ENCODE measurements at regions not wholly inside any gene's neighbourhood (a gene's known extent, or its start where the extent isn't known, plus 50 kb on each side); places are given as distances from the start of the nearest gene placed in this dataset.

DNA sequence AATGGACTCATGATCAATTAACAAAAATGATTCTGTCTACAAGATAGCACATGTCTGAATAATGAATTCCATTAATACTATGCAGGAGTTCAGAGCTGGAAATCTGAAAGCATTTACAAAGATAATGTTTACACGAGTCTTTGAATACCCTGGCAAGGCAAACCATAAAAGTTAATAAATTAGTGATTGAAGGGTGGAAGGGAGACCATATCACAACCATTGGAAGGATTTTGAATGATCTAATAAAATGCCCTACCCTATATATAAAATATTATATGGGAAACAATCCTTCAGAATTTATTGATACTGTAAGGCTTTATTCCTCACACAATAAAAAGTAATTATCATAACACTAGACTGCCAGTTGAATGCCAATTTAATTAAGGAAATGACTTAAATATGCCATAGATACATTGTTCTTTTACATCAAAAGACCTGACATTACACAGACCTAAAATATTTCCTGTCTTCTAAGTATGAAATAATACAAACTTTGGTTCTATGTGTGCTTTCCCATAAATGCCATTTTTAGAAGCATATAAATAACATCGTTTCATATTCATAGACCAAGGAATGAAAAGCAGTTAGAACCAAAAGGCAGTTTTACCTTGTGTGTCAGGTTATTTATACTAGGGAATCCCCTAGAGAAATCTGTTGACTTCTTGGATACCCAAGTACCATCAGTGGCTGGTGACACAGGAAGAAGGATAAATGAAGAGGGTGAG is 249.2 kb upstream of the MARCKS start:
- TF ChIP-seq, protein P1, sequence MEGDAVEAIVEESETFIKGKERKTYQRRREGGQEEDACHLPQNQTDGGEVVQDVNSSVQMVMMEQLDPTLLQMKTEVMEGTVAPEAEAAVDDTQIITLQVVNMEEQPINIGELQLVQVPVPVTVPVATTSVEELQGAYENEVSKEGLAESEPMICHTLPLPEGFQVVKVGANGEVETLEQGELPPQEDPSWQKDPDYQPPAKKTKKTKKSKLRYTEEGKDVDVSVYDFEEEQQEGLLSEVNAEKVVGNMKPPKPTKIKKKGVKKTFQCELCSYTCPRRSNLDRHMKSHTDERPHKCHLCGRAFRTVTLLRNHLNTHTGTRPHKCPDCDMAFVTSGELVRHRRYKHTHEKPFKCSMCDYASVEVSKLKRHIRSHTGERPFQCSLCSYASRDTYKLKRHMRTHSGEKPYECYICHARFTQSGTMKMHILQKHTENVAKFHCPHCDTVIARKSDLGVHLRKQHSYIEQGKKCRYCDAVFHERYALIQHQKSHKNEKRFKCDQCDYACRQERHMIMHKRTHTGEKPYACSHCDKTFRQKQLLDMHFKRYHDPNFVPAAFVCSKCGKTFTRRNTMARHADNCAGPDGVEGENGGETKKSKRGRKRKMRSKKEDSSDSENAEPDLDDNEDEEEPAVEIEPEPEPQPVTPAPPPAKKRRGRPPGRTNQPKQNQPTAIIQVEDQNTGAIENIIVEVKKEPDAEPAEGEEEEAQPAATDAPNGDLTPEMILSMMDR (conservative IDR thresholded peaks at IDR 0.05): no peak
- Mint-ChIP-seq H3K27me3 (no peaks in the 10 kb centered on the region), H3K27ac (peak overlapping the region; percentile 15), H3K9me3 (peaks cover under 1% of the 10 kb centered on the region), H3K4me3 (no peak overlapping the region), H3K4me1 (ENCODE audit: unreplicated experiment) (peaks cover 14% of the 10 kb centered on the region), H3K36me3 (peaks cover 10% of the 10 kb centered on the region)
- DNase-seq (ENCODE audit: extremely low spot score, unreplicated experiment): no peak

GRCh38 chr6:113610377-113610988 is 246.7 kb upstream of the MARCKS start:
- peaks cover 14% of the 10 kb centered on the region for H3K4me1 Mint-ChIP-seq (ENCODE audit: unreplicated experiment)
- H3K4me3 Mint-ChIP-seq: no peak overlapping the region
- DNase-seq (ENCODE audit: extremely low spot score, unreplicated experiment): no peak
- peaks cover 5% of the 10 kb centered on the region for H3K9me3 Mint-ChIP-seq
- peak overlapping the region; percentile 10 for H3K27ac Mint-ChIP-seq
- peaks cover 10% of the 10 kb centered on the region for H3K36me3 Mint-ChIP-seq
- TF ChIP-seq, protein P1 (conservative IDR thresholded peaks at IDR 0.05): no peak
- no peaks in the 10 kb centered on the region for H3K27me3 Mint-ChIP-seq

DNA sequence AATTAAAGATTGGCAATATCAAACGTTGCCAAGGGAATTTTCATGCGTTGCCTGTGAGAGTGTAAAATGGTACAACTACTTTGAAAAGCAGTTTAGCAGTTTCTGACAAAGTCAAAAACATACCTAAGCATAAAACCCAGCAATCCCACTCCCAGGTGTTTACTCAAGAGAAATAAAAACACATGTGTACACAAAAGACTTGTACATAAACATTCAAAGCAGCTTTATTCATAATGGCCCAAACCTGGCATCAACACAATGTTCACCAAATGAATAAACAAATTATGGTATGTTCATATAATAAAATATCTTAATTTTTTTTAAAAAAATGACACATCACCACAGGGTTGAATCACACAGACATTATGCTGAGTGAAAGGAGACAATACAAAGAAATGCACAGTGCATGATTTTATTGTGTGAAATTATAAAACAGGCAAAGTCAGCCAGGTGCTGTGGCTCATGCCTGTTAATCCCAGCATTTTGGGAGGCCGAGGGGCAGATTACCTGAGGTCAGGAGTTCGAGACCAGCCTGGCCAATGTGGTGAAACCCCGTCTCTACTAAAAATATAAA is 240.4 kb upstream of the MARCKS start:
- no peaks in the 10 kb centered on the region for H3K36me3 Mint-ChIP-seq
- DNase-seq (ENCODE audit: extremely low spot score, unreplicated experiment): no peak
- no peaks in the 10 kb centered on the region for H3K27me3 Mint-ChIP-seq
- H3K4me1 Mint-ChIP-seq (ENCODE audit: unreplicated experiment): peaks cover 13% of the 10 kb centered on the region
- no peak overlapping the region for H3K27ac Mint-ChIP-seq
- TF ChIP-seq, protein P1 (conservative IDR thresholded peaks at IDR 0.05): no peak
- no peak overlapping the region for H3K4me3 Mint-ChIP-seq
- peaks cover 5% of the 10 kb centered on the region for H3K9me3 Mint-ChIP-seq

- Mint-ChIP-seq H3K9me3 (no peaks in the 10 kb centered on the region), H3K4me3 (no peak overlapping the region), H3K36me3 (no peaks in the 10 kb centered on the region), H3K27ac (no peak overlapping the region), H3K27me3 (no peaks in the 10 kb centered on the region), H3K4me1 (ENCODE audit: unreplicated experiment) (peaks cover 27% of the 10 kb centered on the region)
- TF ChIP-seq, protein P1 (conservative IDR thresholded peaks at IDR 0.05): no peak
- no peak for DNase-seq (ENCODE audit: extremely low spot score, unreplicated experiment)
Observed at GRCh38 chr6:113619077-113619476, 238.1 kb upstream of the MARCKS start.

DNA sequence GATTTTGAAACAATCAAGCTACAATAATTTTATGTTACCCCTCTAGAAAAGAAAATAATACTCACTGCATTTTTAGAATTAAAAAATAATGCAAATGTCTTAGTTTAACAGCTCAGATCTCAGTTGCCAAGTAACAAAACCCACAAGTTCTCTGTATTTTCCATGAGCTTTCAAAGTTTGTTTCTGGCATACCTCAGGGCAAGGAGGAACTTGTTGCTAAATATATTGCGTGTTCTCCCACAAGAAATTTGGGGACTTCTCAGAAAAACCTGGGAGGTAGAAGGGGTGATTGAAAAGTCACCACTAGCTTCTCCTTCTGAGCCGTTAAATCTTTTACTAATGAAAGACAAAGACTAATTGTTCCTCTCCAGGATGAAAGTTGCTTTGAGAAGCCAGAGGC is 236.8 kb upstream of the MARCKS start:
- Mint-ChIP-seq H3K36me3 (no peaks in the 10 kb centered on the region), H3K9me3 (no peaks in the 10 kb centered on the region), H3K27ac (no peak overlapping the region), H3K4me3 (no peak overlapping the region), H3K27me3 (no peaks in the 10 kb centered on the region), H3K4me1 (ENCODE audit: unreplicated experiment) (peaks cover 27% of the 10 kb centered on the region)
- TF ChIP-seq, protein P1 (conservative IDR thresholded peaks at IDR 0.05): no peak
- no peak for DNase-seq (ENCODE audit: extremely low spot score, unreplicated experiment)
